ENCODE measurements at regions not wholly inside any gene's neighbourhood (a gene's known extent, or its start where the extent isn't known, plus 50 kb on each side); places are given as distances from the start of the nearest gene placed in this dataset.

- DNase-seq, result no peak
- WGBS, 3 donors, result 83 to 89% (median 87%) methylated on average over 25 of the region's 25 CpGs
- no peaks in the 10 kb centered on the region for H3K9me3 ChIP-seq
- H3K27me3 ChIP-seq, result no peaks in the 10 kb centered on the region
- TF ChIP-seq, protein P1, sequence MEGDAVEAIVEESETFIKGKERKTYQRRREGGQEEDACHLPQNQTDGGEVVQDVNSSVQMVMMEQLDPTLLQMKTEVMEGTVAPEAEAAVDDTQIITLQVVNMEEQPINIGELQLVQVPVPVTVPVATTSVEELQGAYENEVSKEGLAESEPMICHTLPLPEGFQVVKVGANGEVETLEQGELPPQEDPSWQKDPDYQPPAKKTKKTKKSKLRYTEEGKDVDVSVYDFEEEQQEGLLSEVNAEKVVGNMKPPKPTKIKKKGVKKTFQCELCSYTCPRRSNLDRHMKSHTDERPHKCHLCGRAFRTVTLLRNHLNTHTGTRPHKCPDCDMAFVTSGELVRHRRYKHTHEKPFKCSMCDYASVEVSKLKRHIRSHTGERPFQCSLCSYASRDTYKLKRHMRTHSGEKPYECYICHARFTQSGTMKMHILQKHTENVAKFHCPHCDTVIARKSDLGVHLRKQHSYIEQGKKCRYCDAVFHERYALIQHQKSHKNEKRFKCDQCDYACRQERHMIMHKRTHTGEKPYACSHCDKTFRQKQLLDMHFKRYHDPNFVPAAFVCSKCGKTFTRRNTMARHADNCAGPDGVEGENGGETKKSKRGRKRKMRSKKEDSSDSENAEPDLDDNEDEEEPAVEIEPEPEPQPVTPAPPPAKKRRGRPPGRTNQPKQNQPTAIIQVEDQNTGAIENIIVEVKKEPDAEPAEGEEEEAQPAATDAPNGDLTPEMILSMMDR (IDR thresholded peaks at IDR 0.05), result no peak
- TF ChIP-seq POLR2A (IDR thresholded peaks at IDR 0.05) (no peak), EP300 (IDR thresholded peaks at IDR 0.05) (no peak)
- H3K4me3 ChIP-seq, result no peak overlapping the region
- no peaks in the 10 kb centered on the region for H3K4me1 ChIP-seq (ENCODE audit: insufficient read depth)
- no peaks in the 10 kb centered on the region for H3K36me3 ChIP-seq
- no peak overlapping the region for H3K27ac ChIP-seq
- intact Hi-C loops (cut with DNase I), result no loop called here
Measured at GRCh38 chr16:86963600-86964575, 353.3 kb downstream of the C16orf95 start.

GRCh38 chr16:86964796-86965241, 352.4 kb downstream of the C16orf95 start:
- Histone ChIP-seq H3K9me3 (no peaks in the 10 kb centered on the region), H3K27ac (no peak overlapping the region), H3K4me3 (no peak overlapping the region), H3K27me3 (no peaks in the 10 kb centered on the region), H3K36me3 (no peaks in the 10 kb centered on the region), H3K4me1 (ENCODE audit: insufficient read depth) (no peaks in the 10 kb centered on the region)
- TF ChIP-seq, protein P1 (IDR thresholded peaks at IDR 0.05), result no peak
- TF ChIP-seq EP300 (IDR thresholded peaks at IDR 0.05), result no peak
- no peak for TF ChIP-seq POLR2A (IDR thresholded peaks at IDR 0.05)
- DNase-seq, result no peak
- intact Hi-C loops (cut with DNase I), result no loop called here
- WGBS, 3 donors, result 64 to 83% (median 66%) methylated on average over 14 of the region's 14 CpGs

DNA sequence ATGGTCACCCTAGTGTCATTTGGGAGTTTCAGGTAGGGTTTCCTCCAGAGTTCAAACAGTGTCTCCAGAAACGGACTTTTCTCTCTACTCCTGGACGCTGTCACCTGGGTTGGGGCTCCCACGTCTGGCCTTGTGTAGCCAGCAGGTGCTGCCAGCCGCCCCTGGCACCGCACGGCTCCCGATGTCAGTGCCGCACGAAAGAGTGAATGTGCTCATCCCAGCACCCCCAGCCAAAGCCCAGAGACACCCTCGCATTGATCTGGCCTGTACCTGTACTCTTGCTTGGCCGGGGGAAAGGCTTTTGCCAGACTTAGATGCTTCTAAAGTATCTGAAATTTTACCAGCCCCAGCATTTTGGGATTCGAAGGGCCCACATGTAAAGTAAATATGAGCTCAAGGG, 351.9 kb downstream of the C16orf95 start:
- TF ChIP-seq EP300 (IDR thresholded peaks at IDR 0.05), result no peak
- TF ChIP-seq, protein P1 (IDR thresholded peaks at IDR 0.05), result no peak
- TF ChIP-seq POLR2A (IDR thresholded peaks at IDR 0.05), result no peak
- H3K4me1 ChIP-seq (ENCODE audit: insufficient read depth), result no peaks in the 10 kb centered on the region
- intact Hi-C loops (cut with DNase I), result no loop called here
- no peaks in the 10 kb centered on the region for H3K36me3 ChIP-seq
- H3K9me3 ChIP-seq, result no peaks in the 10 kb centered on the region
- WGBS, 3 donors, result 91 to 97% (median 95%) methylated on average over 12 of the region's 12 CpGs
- no peaks in the 10 kb centered on the region for H3K27me3 ChIP-seq
- no peak for DNase-seq
- H3K27ac ChIP-seq, result no peak overlapping the region
- H3K4me3 ChIP-seq, result no peak overlapping the region

DNA sequence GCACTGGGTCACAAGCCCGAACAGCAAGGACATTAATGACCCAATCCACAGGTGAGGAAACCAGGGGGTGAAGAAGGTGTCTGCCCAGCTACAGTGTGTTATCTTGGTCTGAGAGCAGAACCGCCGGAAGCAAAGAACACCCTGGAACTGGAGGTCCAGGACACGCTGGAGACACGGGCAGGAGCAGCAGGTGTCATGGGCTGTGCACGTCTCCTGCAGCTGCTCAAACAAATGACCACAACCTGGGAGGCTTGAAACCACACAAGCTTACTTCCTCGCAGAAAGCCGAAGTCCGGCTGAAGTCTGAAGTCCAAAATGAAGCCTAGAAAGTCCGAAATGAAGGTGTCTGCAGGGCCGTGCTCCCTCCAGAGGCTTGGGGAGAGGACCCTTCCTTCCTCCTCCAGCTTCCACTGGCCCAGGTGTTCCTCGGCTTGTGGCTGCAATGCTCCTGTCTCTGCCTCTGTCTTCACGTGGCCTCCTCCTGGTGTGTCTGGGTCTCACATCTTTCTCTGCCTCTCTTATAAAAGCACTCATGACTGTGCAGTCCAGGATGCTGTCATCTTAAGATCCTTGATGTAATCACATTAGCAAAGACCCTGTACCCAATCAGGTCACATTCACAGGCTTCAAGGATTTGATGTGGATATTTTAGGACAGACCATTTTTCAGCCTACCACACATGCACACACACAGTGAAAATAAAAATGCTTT, 351.2 kb downstream of the C16orf95 start:
- Histone ChIP-seq H3K27me3 (no peaks in the 10 kb centered on the region), H3K9me3 (no peaks in the 10 kb centered on the region), H3K4me1 (ENCODE audit: insufficient read depth) (no peaks in the 10 kb centered on the region), H3K4me3 (no peak overlapping the region), H3K36me3 (no peaks in the 10 kb centered on the region), H3K27ac (no peak overlapping the region)
- DNase-seq, result no peak
- 83 to 88% (median 83%) methylated on average over 13 of the region's 13 CpGs for WGBS, 3 donors
- TF ChIP-seq POLR2A (IDR thresholded peaks at IDR 0.05), result no peak
- TF ChIP-seq EP300 (IDR thresholded peaks at IDR 0.05), result no peak
- TF ChIP-seq, protein P1 (IDR thresholded peaks at IDR 0.05), result no peak
- intact Hi-C loops (cut with DNase I), result no loop called here

Data from ovary (tissue), 7 donors.